Fibroblast of lung (primary cell): ENCODE measurements at regions not wholly inside any gene's neighbourhood (a gene's known extent, or its start where the extent isn't known, plus 50 kb on each side); places are given as distances from the start of the nearest gene placed in this dataset.

Experiments used
- DNase-seq, 2 donors: peaks; one replicate each; pipeline versions ENCODE4 v3.0.0 to v3.0.0-alpha.2; 2010; ENCODE audit warnings: low read depth in 2 of 2
- H2AFZ ChIP-seq: 2 replicates; pipeline ENCODE4 v1.5.1; 2012; ENCODE audit warnings: low read length, control low read depth, inconsistent platforms
- H3K27ac ChIP-seq: 2 replicates; pipeline ENCODE4 v1.5.1; 2011; ENCODE audit warnings: low read length, control low read depth; ENCODE audit not compliant: insufficient read depth
- H3K27me3 ChIP-seq: 2 replicates; pipeline ENCODE4 v1.5.1; 2011; ENCODE audit warnings: mild to moderate bottlenecking, low read length; ENCODE audit not compliant: control insufficient read depth, insufficient read depth
- H3K36me3 ChIP-seq: 2 replicates; pipeline ENCODE4 v1.5.1; 2011; ENCODE audit warnings: low read length; ENCODE audit not compliant: control insufficient read depth, insufficient read depth
- H3K4me1 ChIP-seq: 2 replicates; pipeline ENCODE4 v1.5.1; 2011; ENCODE audit warnings: low read length; ENCODE audit not compliant: control insufficient read depth, insufficient read depth; ENCODE audit errors: extremely low read depth
- H3K4me2 ChIP-seq: 2 replicates; pipeline ENCODE4 v1.5.1; 2011; ENCODE audit warnings: low read length, control low read depth; ENCODE audit not compliant: insufficient read depth; ENCODE audit errors: extremely low read depth
- H3K4me3 ChIP-seq, 4 experiments: fragments of 200-600 bp in 1 of 4; sonication (generic) in 1 of 4; replicated peaks in 1 of 4; 2 replicates each; pipeline ENCODE4 v1.5.1; 2011 to 2016; ENCODE audit warnings: low read length in 4 of 4, low read depth in 3 of 4, mild to moderate bottlenecking in 3 of 4, control low read depth in 2 of 4, inconsistent platforms in 1 of 4, mixed read lengths in 1 of 4; ENCODE audit not compliant: insufficient read depth in 1 of 4; ENCODE audit errors: control extremely low read depth in 1 of 4
- H3K79me2 ChIP-seq: 2 replicates; pipeline ENCODE4 v1.5.1; 2012; ENCODE audit warnings: mild to moderate bottlenecking, low read length, inconsistent platforms; ENCODE audit not compliant: control insufficient read depth, insufficient read depth
- H3K9ac ChIP-seq: 2 replicates; pipeline ENCODE4 v1.5.1; 2011; ENCODE audit warnings: mild to moderate bottlenecking, low read length, control low read depth; ENCODE audit not compliant: insufficient read depth
- H3K9me3 ChIP-seq: 2 replicates; pipeline ENCODE4 v1.5.1; 2012; ENCODE audit warnings: low read depth, low read length; ENCODE audit not compliant: control insufficient read depth, insufficient read depth
- H4K20me1 ChIP-seq: 2 replicates; pipeline ENCODE4 v1.5.1; 2011; ENCODE audit warnings: low read length; ENCODE audit not compliant: control insufficient read depth, insufficient read depth; ENCODE audit errors: extremely low read depth
- CTCF ChIP-seq, 2 donors: IDR thresholded peaks in 1 of 2; conservative IDR thresholded peaks in 1 of 2; 1 replicate in 1 of 2; 2 replicates in 1 of 2; pipeline ENCODE4 v1.5.1; 2011 to 2012; ENCODE audit warnings: low read length in 2 of 2, control low read depth in 1 of 2, inconsistent platforms in 1 of 2, low read depth in 1 of 2, mild to moderate bottlenecking in 1 of 2
- EZH2 ChIP-seq: IDR thresholded peaks from 2 replicates; pipeline ENCODE4 v1.5.1; 2012; ENCODE audit warnings: low read length, control low read depth, mild to moderate bottlenecking; ENCODE audit errors: missing control alignments

- TF ChIP-seq CTCF (conservative IDR thresholded peaks at IDR 0.05 in 1 of 2, IDR thresholded peaks at IDR 0.05 in 1 of 2; ENCODE audit: low read depth in 1 of 2, low read length in 2 of 2) = no peak
- no peak for TF ChIP-seq EZH2
- no peaks in the 10 kb centered on the region for H3K9me3 ChIP-seq
- no peaks in the 10 kb centered on the region for H3K36me3 ChIP-seq
- no peak overlapping the region for H2AFZ ChIP-seq
- no peaks in the 10 kb centered on the region for H3K79me2 ChIP-seq
- H3K27me3 ChIP-seq = no peaks in the 10 kb centered on the region
- no peak overlapping the region for H3K27ac ChIP-seq
- no peaks in the 10 kb centered on the region for H4K20me1 ChIP-seq
- no peak overlapping the region for H3K4me2 ChIP-seq
- no peak overlapping the region for H3K9ac ChIP-seq
- H3K4me1 ChIP-seq = no peaks in the 10 kb centered on the region
- no peak for DNase-seq
- H3K4me3 ChIP-seq = no peak overlapping the region
These were observed 86.9 kb downstream of the MACIR start for GRCh38 chr5:103345461-103345860.

GRCh38 chr5:103340717-103341388 is 82.3 kb downstream of the MACIR start:
- Histone ChIP-seq H3K36me3 (no peaks in the 10 kb centered on the region), H4K20me1 (no peaks in the 10 kb centered on the region), H3K4me2 (no peak overlapping the region), H3K9me3 (no peaks in the 10 kb centered on the region), H3K9ac (no peak overlapping the region), H3K27me3 (no peaks in the 10 kb centered on the region), H2AFZ (no peak overlapping the region), H3K4me1 (no peaks in the 10 kb centered on the region), H3K79me2 (no peaks in the 10 kb centered on the region), H3K27ac (no peak overlapping the region), H3K4me3 (no peak overlapping the region)
- DNase-seq = peak in 1 of 2 donors; percentile 11
- TF ChIP-seq CTCF (conservative IDR thresholded peaks at IDR 0.05 in 1 of 2, IDR thresholded peaks at IDR 0.05 in 1 of 2; ENCODE audit: low read depth in 1 of 2, low read length in 2 of 2) (no peak), EZH2 (no peak)

GRCh38 chr5:103340132-103340531 is 81.6 kb downstream of the MACIR start:
- DNase-seq = no peak
- H3K9ac ChIP-seq = no peak overlapping the region
- H3K4me1 ChIP-seq = no peaks in the 10 kb centered on the region
- H3K4me3 ChIP-seq = no peak overlapping the region
- H3K79me2 ChIP-seq = no peaks in the 10 kb centered on the region
- TF ChIP-seq EZH2 = no peak
- TF ChIP-seq CTCF (conservative IDR thresholded peaks at IDR 0.05 in 1 of 2, IDR thresholded peaks at IDR 0.05 in 1 of 2; ENCODE audit: low read depth in 1 of 2, low read length in 2 of 2) = no peak
- H3K27me3 ChIP-seq = no peaks in the 10 kb centered on the region
- no peak overlapping the region for H2AFZ ChIP-seq
- H4K20me1 ChIP-seq = no peaks in the 10 kb centered on the region
- H3K27ac ChIP-seq = no peak overlapping the region
- no peaks in the 10 kb centered on the region for H3K9me3 ChIP-seq
- H3K36me3 ChIP-seq = no peaks in the 10 kb centered on the region
- no peak overlapping the region for H3K4me2 ChIP-seq
